Naive thymus-derived CD4-positive, alpha-beta T cell (primary cell): ENCODE measurements at regions not wholly inside any gene's neighbourhood (a gene's known extent, or its start where the extent isn't known, plus 50 kb on each side); places are given as distances from the start of the nearest gene placed in this dataset.

ENCODE experiments used
- ATAC-seq: fragments of 150-1000 bp; cut with Tn5 transposase; 2 replicates; pipeline ENCODE4 v1.10.0; 2021; ENCODE audit warnings: mild to moderate bottlenecking, moderate library complexity
- CTCF ChIA-PET: fragments of 350-600 bp; sonication (Branson Sonifier 250); formaldehyde crosslinking; loops from one replicate; lab custom pipeline; 2021; ENCODE audit warnings: antibody characterized with exemption; lab: Charles Lee
- POLR2A ChIA-PET: fragments of 350-600 bp; sonication (Branson Sonifier 250); formaldehyde crosslinking; loops from one replicate; lab custom pipeline; 2021; ENCODE audit warnings: antibody characterized with exemption, inconsistent platforms; lab: Charles Lee
- DNase-seq, 9 donors: peaks; one replicate each; pipeline versions ENCODE4 v3.0.0 to v3.0.0-alpha.2; 2020 to 2022; ENCODE audit warnings: mixed read lengths in 1 of 9
- H3K27ac ChIP-seq: one replicate; pipeline ENCODE4 v1.7.0; 2013; ENCODE audit warnings: mild to moderate bottlenecking, low read depth, low read length, moderate library complexity
- H3K27me3 ChIP-seq, 2 donors: one replicate each; pipeline ENCODE4 v1.7.0; 2013; ENCODE audit warnings: low read length in 2 of 2, mild to moderate bottlenecking in 2 of 2, moderate library complexity in 2 of 2; ENCODE audit not compliant: control insufficient read depth in 2 of 2, insufficient read depth in 2 of 2
- H3K36me3 ChIP-seq, 3 experiments: 1 replicate in 2 of 3; 2 replicates in 1 of 3; pipeline ENCODE4 v1.7.0; 2013; ENCODE audit warnings: low read length in 3 of 3, mild to moderate bottlenecking in 3 of 3, moderate library complexity in 1 of 3; ENCODE audit not compliant: insufficient read depth in 3 of 3, control insufficient read depth in 2 of 3
- H3K4me1 ChIP-seq, 2 donors: one replicate each; pipeline ENCODE4 v1.7.0; 2013; ENCODE audit warnings: low read length in 2 of 2, mild to moderate bottlenecking in 2 of 2, moderate library complexity in 1 of 2; ENCODE audit not compliant: control insufficient read depth in 2 of 2, insufficient read depth in 2 of 2
- H3K4me3 ChIP-seq: 2 replicates; pipeline ENCODE4 v1.7.0; 2013; ENCODE audit warnings: mild to moderate bottlenecking, low read length
- H3K9me3 ChIP-seq, 3 experiments: 1 replicate in 2 of 3; 2 replicates in 1 of 3; pipeline ENCODE4 v1.7.0; 2013; ENCODE audit warnings: low read length in 3 of 3; ENCODE audit not compliant: control insufficient read depth in 2 of 3
- H3K27ac Mint-ChIP-seq, 9 donors: one replicate each; pipeline ENCODE4 v1.8.0; 2020 to 2022; ENCODE audit warnings: mixed read lengths in 9 of 9, mild to moderate bottlenecking in 8 of 9, moderate library complexity in 5 of 9, inconsistent platforms in 2 of 9
- H3K27me3 Mint-ChIP-seq, 5 donors: one replicate each; pipeline ENCODE4 v1.8.0; 2021 to 2022; ENCODE audit warnings: mixed read lengths in 5 of 5, mild to moderate bottlenecking in 1 of 5
- H3K36me3 Mint-ChIP-seq, 5 donors: one replicate each; pipeline ENCODE4 v1.8.0; 2020 to 2022; ENCODE audit warnings: mixed read lengths in 5 of 5, mild to moderate bottlenecking in 3 of 5, inconsistent platforms in 1 of 5
- H3K4me1 Mint-ChIP-seq, 7 donors: one replicate each; pipeline ENCODE4 v1.8.0; 2020 to 2022; ENCODE audit warnings: mixed read lengths in 7 of 7, mild to moderate bottlenecking in 3 of 7, inconsistent platforms in 1 of 7
- H3K4me3 Mint-ChIP-seq, 10 donors: one replicate each; pipeline ENCODE4 v1.8.0; 2020 to 2022; ENCODE audit warnings: mild to moderate bottlenecking in 10 of 10, mixed read lengths in 10 of 10, moderate library complexity in 6 of 10, inconsistent platforms in 2 of 10
- H3K9me3 Mint-ChIP-seq, 11 donors: one replicate each; pipeline ENCODE4 v1.8.0; 2020 to 2022; ENCODE audit warnings: mixed read lengths in 11 of 11, mild to moderate bottlenecking in 4 of 11, inconsistent platforms in 1 of 11, moderate library complexity in 1 of 11
- intact Hi-C, 2 donors: fragments of 100-400 bp; cut with micrococcal nuclease; formaldehyde crosslinking; loops; one replicate each; pipeline ENCODE4 v1.15.1; 2023

DNA sequence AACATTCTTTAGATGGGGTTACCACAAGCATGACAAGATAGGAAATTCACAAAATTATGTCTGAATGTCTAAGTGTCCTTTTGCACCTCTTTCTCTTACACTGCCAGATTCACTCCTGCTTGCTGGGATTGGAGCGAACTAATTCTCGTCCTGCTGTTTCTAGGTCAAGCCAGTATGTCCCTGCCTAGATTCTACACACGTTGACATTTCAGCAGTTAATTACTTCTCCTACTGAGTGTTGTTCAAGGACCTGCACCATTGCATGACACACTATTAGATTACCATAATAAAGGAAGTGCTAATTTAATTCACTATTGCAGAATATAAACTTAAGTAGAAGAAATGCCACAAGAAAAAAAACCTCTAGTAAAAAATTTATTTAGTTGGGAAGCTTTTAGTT lies 1911.7 kb downstream of the PCDH7 start:
- Histone ChIP-seq H3K4me3 (no peak overlapping the region), H3K9me3 (no peaks in the 10 kb centered on the region), H3K27ac (no peak overlapping the region), H3K4me1 (no peaks in the 10 kb centered on the region), H3K27me3 (no peaks in the 10 kb centered on the region), H3K36me3 (no peaks in the 10 kb centered on the region)
- no peaks in the 10 kb centered on the region for H3K27me3 Mint-ChIP-seq
- H3K9me3 Mint-ChIP-seq: peaks cover 0 to 27% (median 8%) of the 10 kb centered on the region in 11 donors
- ATAC-seq (no peak), DNase-seq (no peak)
- H3K4me1 Mint-ChIP-seq: no peaks in the 10 kb centered on the region
- H3K27ac Mint-ChIP-seq: no peak overlapping the region
- ChIA-PET CTCF (no interaction called here), POLR2A (no interaction called here)
- no peak overlapping the region for H3K4me3 Mint-ChIP-seq
- intact Hi-C loops: no loop called here
- no peaks in the 10 kb centered on the region for H3K36me3 Mint-ChIP-seq

DNA sequence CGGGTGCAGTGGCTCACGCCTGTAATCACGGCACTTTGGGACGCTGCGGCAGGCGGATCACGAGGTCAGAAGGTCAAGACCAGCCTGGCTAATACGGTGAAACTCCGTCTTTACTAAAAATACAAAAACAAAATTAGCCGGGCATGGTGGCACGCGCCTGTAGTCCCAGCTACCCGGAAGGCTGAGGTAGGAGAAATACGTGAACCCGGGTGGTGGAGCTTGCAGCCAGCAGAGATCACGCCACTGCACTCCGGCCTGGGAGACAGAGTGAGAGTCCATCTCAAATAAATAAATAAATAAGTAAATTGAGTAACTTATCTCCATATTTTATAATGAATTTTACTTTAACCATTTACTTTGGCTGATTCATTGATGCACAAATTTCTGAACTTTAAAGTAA lies 1913.3 kb downstream of the PCDH7 start:
- Histone ChIP-seq H3K4me3 (no peak overlapping the region), H3K27me3 (no peaks in the 10 kb centered on the region), H3K4me1 (no peaks in the 10 kb centered on the region), H3K36me3 (no peaks in the 10 kb centered on the region), H3K9me3 (no peaks in the 10 kb centered on the region), H3K27ac (no peak overlapping the region)
- Mint-ChIP-seq H3K36me3 (no peaks in the 10 kb centered on the region), H3K27me3 (no peaks in the 10 kb centered on the region), H3K27ac (no peak overlapping the region), H3K4me1 (no peaks in the 10 kb centered on the region), H3K4me3 (no peak overlapping the region), H3K9me3 (peaks cover 0 to 24% (median 6%) of the 10 kb centered on the region in 11 donors)
- intact Hi-C loops: no loop called here
- ATAC-seq (no peak), DNase-seq (no peak)
- CTCF ChIA-PET: no interaction called here
- POLR2A ChIA-PET: no interaction called here

DNA sequence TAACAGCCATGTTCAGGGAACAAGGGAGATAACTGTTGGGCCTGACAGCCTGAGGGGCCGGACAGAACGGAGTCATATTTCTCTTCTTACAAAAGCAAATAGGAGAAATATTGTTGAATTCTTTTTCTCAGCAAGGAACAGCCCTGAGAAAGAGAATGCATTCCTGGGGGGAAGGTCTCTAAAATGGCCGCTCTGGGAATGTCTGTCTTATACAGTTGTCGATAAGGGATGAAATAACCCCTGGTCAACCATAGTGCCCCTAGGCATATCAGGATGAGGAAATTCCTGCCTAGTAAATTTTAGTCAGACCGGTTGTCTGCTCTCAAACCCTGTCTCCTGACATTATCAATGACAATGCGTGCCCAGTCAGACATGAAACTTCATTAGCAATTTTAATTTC lies 1925.5 kb downstream of the PCDH7 start:
- intact Hi-C loops: no loop called here
- Histone ChIP-seq H3K36me3 (no peaks in the 10 kb centered on the region), H3K4me3 (no peak overlapping the region), H3K9me3 (peaks cover 0 to under 1% (median 0%) of the 10 kb centered on the region in 3 experiments), H3K27ac (no peak overlapping the region), H3K27me3 (no peaks in the 10 kb centered on the region), H3K4me1 (no peaks in the 10 kb centered on the region)
- ChIA-PET CTCF (no interaction called here), POLR2A (no interaction called here)
- Mint-ChIP-seq H3K27ac (no peak overlapping the region), H3K4me3 (no peak overlapping the region), H3K27me3 (no peaks in the 10 kb centered on the region), H3K4me1 (no peaks in the 10 kb centered on the region), H3K9me3 (peaks cover 12 to 44% (median 20%) of the 10 kb centered on the region in 11 donors), H3K36me3 (peaks cover 0 to 8% (median 0%) of the 10 kb centered on the region in 5 donors)
- no peak for DNase-seq
- ATAC-seq: no peak

DNA sequence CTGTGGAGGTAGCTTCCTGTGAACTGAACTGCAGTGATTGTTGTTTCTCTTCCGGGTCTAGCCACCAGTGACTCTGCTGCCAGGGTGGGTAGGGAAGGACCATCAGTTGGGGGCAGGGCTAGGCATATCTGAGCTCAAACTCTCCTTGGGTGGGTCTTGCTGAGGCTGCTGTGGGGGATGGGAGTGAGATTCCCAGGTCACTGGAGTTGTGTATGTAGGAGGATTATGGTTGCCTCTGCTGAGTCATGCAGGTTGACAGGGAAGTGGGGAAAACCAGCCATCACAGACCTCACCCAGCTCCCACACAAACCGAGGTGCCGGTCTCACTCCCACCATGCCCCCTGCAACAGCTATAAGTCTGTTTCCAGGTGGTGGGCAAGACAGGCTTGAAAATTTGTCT lies 1937.8 kb downstream of the PCDH7 start:
- H3K27ac Mint-ChIP-seq: no peak overlapping the region
- no peak overlapping the region for H3K4me3 Mint-ChIP-seq
- DNase-seq (no peak), ATAC-seq (no peak)
- ChIA-PET CTCF (no interaction called here), POLR2A (no interaction called here)
- no peaks in the 10 kb centered on the region for H3K27me3 Mint-ChIP-seq
- no peaks in the 10 kb centered on the region for H3K4me1 Mint-ChIP-seq
- H3K27ac ChIP-seq: no peak overlapping the region
- H3K9me3 ChIP-seq: no peaks in the 10 kb centered on the region
- H3K36me3 Mint-ChIP-seq: no peaks in the 10 kb centered on the region
- no peak overlapping the region for H3K4me3 ChIP-seq
- H3K9me3 Mint-ChIP-seq: peaks cover 0 to 52% (median 14%) of the 10 kb centered on the region in 11 donors
- intact Hi-C loops: no loop called here
- no peaks in the 10 kb centered on the region for H3K4me1 ChIP-seq
- no peaks in the 10 kb centered on the region for H3K36me3 ChIP-seq
- H3K27me3 ChIP-seq: no peaks in the 10 kb centered on the region

DNA sequence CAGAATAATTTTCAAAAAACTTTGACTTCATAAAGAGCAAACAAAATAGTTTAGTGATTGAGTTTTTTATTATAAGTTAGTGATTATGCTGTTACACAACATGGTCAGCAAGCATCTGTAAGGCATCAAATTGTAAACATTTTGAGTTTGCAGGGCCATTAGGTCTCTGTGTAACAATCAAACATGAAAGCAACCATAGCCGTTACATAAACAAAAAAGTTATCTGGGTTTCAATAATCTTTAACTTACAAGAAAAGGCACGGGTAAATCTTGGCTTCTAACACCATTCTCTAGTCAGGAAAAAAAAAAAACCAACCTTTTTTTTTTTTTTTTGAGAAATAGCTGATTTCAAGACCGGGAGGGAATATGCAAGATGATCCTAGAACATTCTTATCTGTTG lies 1941.1 kb downstream of the PCDH7 start:
- H3K36me3 ChIP-seq: no peaks in the 10 kb centered on the region
- no peaks in the 10 kb centered on the region for H3K9me3 ChIP-seq
- no peak for ATAC-seq
- H3K27ac Mint-ChIP-seq: no peak overlapping the region
- H3K4me1 Mint-ChIP-seq: no peaks in the 10 kb centered on the region
- H3K9me3 Mint-ChIP-seq: peaks cover 3 to 50% (median 14%) of the 10 kb centered on the region in 11 donors
- H3K4me1 ChIP-seq: no peaks in the 10 kb centered on the region
- H3K27me3 ChIP-seq: no peaks in the 10 kb centered on the region
- POLR2A ChIA-PET: no interaction called here
- H3K36me3 Mint-ChIP-seq: no peaks in the 10 kb centered on the region
- no peak overlapping the region for H3K4me3 Mint-ChIP-seq
- intact Hi-C loops: no loop called here
- DNase-seq: no peak
- no peak overlapping the region for H3K4me3 ChIP-seq
- CTCF ChIA-PET: no interaction called here
- no peak overlapping the region for H3K27ac ChIP-seq
- no peaks in the 10 kb centered on the region for H3K27me3 Mint-ChIP-seq

DNA sequence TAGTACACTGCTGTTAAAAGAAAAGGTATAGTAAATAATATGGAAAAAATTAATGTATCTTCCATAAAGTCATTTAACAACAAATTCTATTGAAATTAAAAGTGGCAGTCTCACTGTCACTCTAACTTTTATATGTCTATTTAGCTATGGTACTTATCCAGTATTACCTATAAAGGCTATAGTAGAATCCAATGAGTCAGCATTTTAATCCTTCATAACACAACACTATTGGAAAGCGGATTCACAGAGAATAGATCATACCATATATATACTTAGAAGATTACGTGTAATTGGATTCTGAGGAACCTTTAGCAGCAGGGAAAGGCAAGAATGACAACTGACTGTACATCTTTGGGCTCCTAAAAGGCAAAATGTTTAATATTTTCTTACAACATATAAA lies 1942.6 kb downstream of the PCDH7 start:
- ChIA-PET POLR2A (no interaction called here), CTCF (no interaction called here)
- intact Hi-C loops: no loop called here
- no peaks in the 10 kb centered on the region for H3K9me3 ChIP-seq
- Mint-ChIP-seq H3K4me3 (no peak overlapping the region), H3K9me3 (peaks cover under 1 to 37% (median 10%) of the 10 kb centered on the region in 11 donors), H3K4me1 (no peaks in the 10 kb centered on the region), H3K27me3 (no peaks in the 10 kb centered on the region), H3K27ac (no peak overlapping the region), H3K36me3 (no peaks in the 10 kb centered on the region)
- no peaks in the 10 kb centered on the region for H3K27me3 ChIP-seq
- H3K36me3 ChIP-seq: no peaks in the 10 kb centered on the region
- DNase-seq (no peak), ATAC-seq (no peak)
- no peaks in the 10 kb centered on the region for H3K4me1 ChIP-seq
- H3K4me3 ChIP-seq: no peak overlapping the region
- H3K27ac ChIP-seq: no peak overlapping the region

DNA sequence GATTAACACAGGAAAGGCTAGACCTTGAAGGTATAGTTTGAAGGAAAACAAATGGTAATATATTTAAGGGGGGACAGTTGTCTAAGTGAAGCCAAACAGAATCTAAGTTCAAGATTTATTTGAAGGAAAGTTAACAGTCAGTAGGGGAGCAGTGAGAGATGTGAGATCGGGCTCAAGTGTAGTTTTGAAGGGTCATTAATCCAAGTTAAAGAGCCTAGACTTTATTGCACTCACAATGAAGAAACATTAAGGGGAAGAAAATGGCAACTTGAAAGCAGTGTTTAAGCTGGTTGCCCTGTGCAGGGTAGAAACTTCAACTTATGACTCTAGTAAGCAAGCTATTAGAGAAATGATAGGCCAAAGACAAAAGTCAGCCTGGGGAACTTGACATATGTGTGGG lies 1952.2 kb downstream of the PCDH7 start:
- intact Hi-C loops: no loop called here
- Mint-ChIP-seq H3K4me1 (no peaks in the 10 kb centered on the region), H3K4me3 (no peak overlapping the region), H3K36me3 (no peaks in the 10 kb centered on the region), H3K9me3 (peaks cover 0 to 31% (median 4%) of the 10 kb centered on the region in 11 donors), H3K27ac (no peak overlapping the region), H3K27me3 (no peaks in the 10 kb centered on the region)
- Histone ChIP-seq H3K9me3 (no peaks in the 10 kb centered on the region), H3K4me1 (no peaks in the 10 kb centered on the region), H3K27me3 (no peaks in the 10 kb centered on the region), H3K4me3 (no peak overlapping the region), H3K36me3 (no peaks in the 10 kb centered on the region), H3K27ac (no peak overlapping the region)
- DNase-seq (no peak), ATAC-seq (no peak)
- POLR2A ChIA-PET: no interaction called here
- CTCF ChIA-PET: no interaction called here
